Left ventricle myocardium inferior (tissue), 1 donor: ENCODE measurements at regions not wholly inside any gene's neighbourhood (a gene's known extent, or its start where the extent isn't known, plus 50 kb on each side); places are given as distances from the start of the nearest gene placed in this dataset.

Experiments
- DNase-seq: peaks from one replicate; pipeline ENCODE4 v3.0.0-alpha.2; 2020
- H3K27ac ChIP-seq: fragments of 200-600 bp; replicated peaks from 2 replicates; pipeline ENCODE4 v1.8.0; 2021
- H3K27me3 ChIP-seq: fragments of 200-600 bp; 2 replicates; pipeline ENCODE4 v1.8.0; 2021; ENCODE audit warnings: low read depth
- H3K36me3 ChIP-seq: fragments of 200-600 bp; 2 replicates; pipeline ENCODE4 v1.8.0; 2021
- H3K4me1 ChIP-seq: fragments of 200-600 bp; 2 replicates; pipeline ENCODE4 v1.8.0; 2021
- H3K4me3 ChIP-seq: fragments of 200-600 bp; 2 replicates; pipeline ENCODE4 v1.8.0; 2021; ENCODE audit warnings: mild to moderate bottlenecking, moderate library complexity
- H3K9me3 ChIP-seq: fragments of 200-600 bp; replicated peaks from 2 replicates; pipeline ENCODE4 v1.8.0; 2021
- CTCF ChIP-seq: fragments of 200-600 bp; IDR thresholded peaks from 2 replicates; pipeline ENCODE4 v1.8.0; 2021; ENCODE audit warnings: antibody characterized with exemption, mild to moderate bottlenecking, borderline replicate concordance
- intact Hi-C: fragments of 100-400 bp; cut with micrococcal nuclease; formaldehyde crosslinking; loops from one replicate; pipeline ENCODE4 v1.11.0; 2022
- donor health status: DM: no; HTN: yes; CAD: no; lungs with severe emphysema.

DNA sequence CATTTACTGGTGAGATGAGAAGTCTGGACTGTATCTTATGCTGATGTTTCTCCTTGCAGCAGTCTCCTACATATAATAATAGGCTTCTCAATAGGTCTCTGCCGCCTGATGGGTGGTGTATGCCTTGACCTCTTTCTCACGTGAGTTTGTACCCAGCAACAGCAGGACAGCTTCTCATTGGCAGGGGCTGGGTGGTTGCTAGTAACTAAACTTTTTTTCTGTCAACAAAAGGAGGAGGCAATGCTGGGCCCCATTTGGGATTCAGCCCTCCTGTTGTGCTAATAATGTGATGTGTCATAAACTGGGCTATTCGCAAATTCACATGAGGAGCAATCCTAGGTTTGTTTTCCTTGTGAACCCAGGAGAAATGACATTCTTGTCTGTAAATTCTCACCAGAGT lies 533.6 kb downstream of the GATA3 start:
- Histone ChIP-seq H3K36me3 (no peaks in the 10 kb centered on the region), H3K27me3 (peaks cover 13% of the 10 kb centered on the region), H3K9me3 (no peaks in the 10 kb centered on the region), H3K27ac (no peak overlapping the region), H3K4me1 (no peaks in the 10 kb centered on the region), H3K4me3 (no peak overlapping the region)
- intact Hi-C loops: no loop called here
- no peak for DNase-seq
- no peak for TF ChIP-seq CTCF

GRCh38 chr10:8590518-8590917 lies 536.0 kb downstream of the GATA3 start:
- TF ChIP-seq CTCF: no peak
- no peak for DNase-seq

DNA sequence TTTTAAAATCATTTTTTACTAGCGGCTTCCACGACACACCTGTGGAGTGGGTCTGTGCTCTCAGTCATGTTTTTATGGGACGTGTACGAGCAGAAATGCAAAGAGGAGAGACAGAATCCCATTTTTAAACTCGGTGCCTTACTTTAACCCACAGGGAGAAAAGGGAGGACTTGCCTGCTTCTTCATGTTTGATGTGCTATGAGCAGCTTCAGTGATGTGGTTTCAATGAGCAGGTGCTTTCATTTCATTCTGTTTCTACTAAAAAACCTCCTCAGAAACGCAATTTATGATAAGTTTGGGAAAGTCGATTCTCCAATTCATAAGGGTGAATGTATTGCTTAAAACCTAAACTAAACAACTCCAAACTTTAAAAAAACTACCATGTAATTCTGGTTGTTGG lies 537.2 kb downstream of the GATA3 start:
- intact Hi-C loops: no loop called here
- Histone ChIP-seq H3K27ac (no peak overlapping the region), H3K9me3 (no peaks in the 10 kb centered on the region), H3K27me3 (peaks cover 9% of the 10 kb centered on the region), H3K4me3 (no peak overlapping the region), H3K4me1 (no peaks in the 10 kb centered on the region), H3K36me3 (no peaks in the 10 kb centered on the region)
- no peak for TF ChIP-seq CTCF
- no peak for DNase-seq

More at GRCh38 chr10:8590518-8590917, 536.0 kb downstream of the GATA3 start:
- no peak overlapping the region for H3K4me3 ChIP-seq
- H3K27ac ChIP-seq: no peak overlapping the region
- no peaks in the 10 kb centered on the region for H3K4me1 ChIP-seq
- H3K36me3 ChIP-seq: no peaks in the 10 kb centered on the region
- H3K27me3 ChIP-seq: peaks cover 13% of the 10 kb centered on the region
- intact Hi-C loops: no loop called here
- no peaks in the 10 kb centered on the region for H3K9me3 ChIP-seq

DNA sequence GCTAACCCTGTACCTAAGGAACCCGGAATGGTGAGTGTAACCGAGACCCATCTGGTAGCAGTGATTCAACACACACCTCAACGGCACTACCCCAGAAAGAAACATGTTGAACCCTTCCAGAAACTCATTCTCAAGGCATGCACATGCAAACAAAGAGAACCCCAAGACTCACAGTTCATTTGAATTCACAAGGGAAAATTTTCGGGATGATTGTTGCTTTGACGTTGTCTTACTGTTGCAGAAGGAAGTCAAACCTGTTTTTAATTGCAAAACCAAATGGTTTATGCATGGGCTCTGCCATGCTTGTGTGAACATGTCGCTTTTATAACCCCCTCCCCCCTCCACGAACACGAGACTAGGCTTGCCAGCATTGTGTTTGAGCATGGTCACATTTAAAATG lies 539.7 kb downstream of the GATA3 start:
- no peak overlapping the region for H3K4me3 ChIP-seq
- no peak for DNase-seq
- no peaks in the 10 kb centered on the region for H3K36me3 ChIP-seq
- intact Hi-C loops: no loop called here
- no peaks in the 10 kb centered on the region for H3K4me1 ChIP-seq
- no peak overlapping the region for H3K27ac ChIP-seq
- no peak for TF ChIP-seq CTCF
- H3K9me3 ChIP-seq: no peaks in the 10 kb centered on the region
- H3K27me3 ChIP-seq: peaks cover 9% of the 10 kb centered on the region

DNA sequence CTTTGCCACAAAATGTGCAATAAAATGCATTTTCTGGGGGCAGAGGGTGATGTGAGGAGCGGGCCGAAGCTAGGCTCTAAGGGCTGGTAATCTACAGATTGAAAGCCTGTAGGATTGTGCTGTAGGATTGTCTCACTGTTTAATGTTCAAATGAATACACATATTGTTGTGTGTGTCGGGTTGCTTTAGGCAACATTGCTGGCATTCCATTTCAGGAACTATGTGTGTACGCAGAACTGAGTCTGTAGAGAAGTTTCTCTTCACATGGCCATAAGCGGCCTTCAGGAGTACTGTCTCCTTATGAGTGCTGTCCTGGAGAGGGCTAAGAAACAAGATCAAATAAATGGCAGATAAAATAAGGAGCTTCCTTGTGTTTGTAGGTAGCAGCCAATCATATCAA lies 540.2 kb downstream of the GATA3 start:
- Histone ChIP-seq H3K4me1 (no peaks in the 10 kb centered on the region), H3K9me3 (no peaks in the 10 kb centered on the region), H3K36me3 (no peaks in the 10 kb centered on the region), H3K27ac (no peak overlapping the region), H3K4me3 (no peak overlapping the region), H3K27me3 (peaks cover 9% of the 10 kb centered on the region)
- intact Hi-C loops: no loop called here
- no peak for TF ChIP-seq CTCF
- DNase-seq: no peak

GRCh38 chr10:8595140-8595539 lies 540.7 kb downstream of the GATA3 start:
- H3K9me3 ChIP-seq: no peaks in the 10 kb centered on the region
- intact Hi-C loops: no loop called here
- no peak overlapping the region for H3K27ac ChIP-seq
- H3K4me3 ChIP-seq: no peak overlapping the region
- no peak for DNase-seq
- peaks cover 9% of the 10 kb centered on the region for H3K27me3 ChIP-seq
- no peaks in the 10 kb centered on the region for H3K36me3 ChIP-seq
- H3K4me1 ChIP-seq: no peaks in the 10 kb centered on the region
- TF ChIP-seq CTCF: no peak
